Effector CD4-positive, alpha-beta T cell (primary cell): ENCODE measurements at regions not wholly inside any gene's neighbourhood (a gene's known extent, or its start where the extent isn't known, plus 50 kb on each side); places are given as distances from the start of the nearest gene placed in this dataset.

Source experiments
- DNase-seq: peaks from one replicate; pipeline ENCODE4 v3.0.0-alpha.2; 2020

- no peak for DNase-seq
Measured at GRCh38 chr3:22236490-22237270, 485.7 kb upstream of the ZNF385D start.

GRCh38 chr3:22239011-22239410 is 488.0 kb upstream of the ZNF385D start:
- no peak for DNase-seq

- DNase-seq = no peak
Measured at GRCh38 chr3:22241110-22241509, 490.1 kb upstream of the ZNF385D start.

- DNase-seq = no peak
Measured at GRCh38 chr3:22244761-22245521, 493.9 kb upstream of the ZNF385D start.

- no peak for DNase-seq
Measured at GRCh38 chr3:22245811-22246583, 495.0 kb upstream of the ZNF385D start.

GRCh38 chr3:22249658-22250057 is 498.6 kb upstream of the ZNF385D start:
- DNase-seq = no peak

- no peak for DNase-seq
Measured at GRCh38 chr3:22257252-22257651, 506.2 kb upstream of the ZNF385D start.

GRCh38 chr3:22262386-22262785 is 511.4 kb upstream of the ZNF385D start:
- no peak for DNase-seq

GRCh38 chr3:22263042-22263441 is 512.0 kb upstream of the ZNF385D start:
- DNase-seq = no peak

GRCh38 chr3:22265403-22265802 is 514.4 kb upstream of the ZNF385D start:
- DNase-seq = no peak

GRCh38 chr3:22269831-22270230 is 518.8 kb upstream of the ZNF385D start:
- no peak for DNase-seq

- no peak for DNase-seq
Measured at GRCh38 chr3:22276351-22276750, 525.3 kb upstream of the ZNF385D start.

- no peak for DNase-seq
Measured at GRCh38 chr3:22284559-22284958, 533.5 kb upstream of the ZNF385D start.

- no peak for DNase-seq
Measured at GRCh38 chr3:22288756-22289155, 537.7 kb upstream of the ZNF385D start.

GRCh38 chr3:22292681-22293080 is 541.7 kb upstream of the ZNF385D start:
- no peak for DNase-seq

GRCh38 chr3:22296601-22297000 is 545.6 kb upstream of the ZNF385D start:
- DNase-seq = no peak

GRCh38 chr3:22297436-22297835 is 546.4 kb upstream of the ZNF385D start:
- DNase-seq = no peak

- DNase-seq = no peak
Measured at GRCh38 chr3:22306454-22306853, 555.4 kb upstream of the ZNF385D start.

- DNase-seq = no peak
Measured at GRCh38 chr3:22308871-22309270, 557.9 kb upstream of the ZNF385D start.

GRCh38 chr3:22315925-22316324 is 564.9 kb upstream of the ZNF385D start:
- no peak for DNase-seq

GRCh38 chr3:22318325-22318724 is 567.3 kb upstream of the ZNF385D start:
- no peak for DNase-seq

- DNase-seq = no peak
Measured at GRCh38 chr3:22319446-22319845, 568.4 kb upstream of the ZNF385D start.

GRCh38 chr3:22322861-22323260 is 571.9 kb upstream of the ZNF385D start:
- DNase-seq = no peak

GRCh38 chr3:22326305-22326704 is 575.3 kb upstream of the ZNF385D start:
- DNase-seq = no peak
